ENCODE measurements at regions not wholly inside any gene's neighbourhood (a gene's known extent, or its start where the extent isn't known, plus 50 kb on each side); places are given as distances from the start of the nearest gene placed in this dataset.

DNA sequence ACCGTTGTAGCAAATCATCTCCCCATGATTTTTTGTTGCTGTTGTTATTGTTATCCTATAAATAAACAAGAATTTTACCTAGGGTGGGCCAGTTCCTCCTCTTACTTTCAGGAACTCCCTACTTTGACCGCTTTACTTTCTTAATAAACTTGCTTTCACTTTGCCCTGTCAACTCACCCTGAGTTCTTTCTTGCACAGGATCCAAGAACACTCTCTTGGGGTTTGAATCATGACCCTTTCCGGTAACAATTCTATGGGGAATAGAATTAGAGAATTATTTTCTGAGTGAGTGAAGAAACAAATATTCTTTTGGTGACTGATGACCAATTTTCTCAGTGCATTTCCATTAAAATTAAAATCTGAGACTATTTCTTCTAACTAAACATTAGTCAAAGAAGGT, 584.0 kb upstream of the TENM3 start:
- no peak for TF ChIP-seq ZFX (IDR thresholded peaks at IDR 0.05)
- no peak for TF ChIP-seq CTCF (conservative IDR thresholded peaks at IDR 0.05)
- H3K27ac ChIP-seq: no peak overlapping the region

DNA sequence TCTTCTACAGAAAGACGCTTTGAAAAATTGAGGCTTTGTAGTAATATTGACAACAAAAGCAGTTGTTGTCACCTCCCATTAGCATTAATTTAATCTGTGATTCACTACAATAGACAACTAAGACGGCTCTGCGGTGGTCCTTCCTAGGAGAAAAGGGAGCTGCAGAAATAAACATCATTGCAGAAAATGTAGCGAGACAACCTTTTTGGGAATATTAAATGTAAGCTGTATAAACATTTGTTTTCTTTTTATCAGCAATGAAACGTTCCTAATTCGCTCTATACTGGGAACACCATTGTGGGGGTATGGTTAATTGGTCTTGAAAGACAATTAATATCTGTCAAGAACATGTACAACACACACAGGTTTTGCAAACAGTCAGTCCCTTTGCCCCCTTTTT, 583.3 kb upstream of the TENM3 start:
- no peak overlapping the region for H3K27ac ChIP-seq
- TF ChIP-seq CTCF (conservative IDR thresholded peaks at IDR 0.05) (no peak), ZFX (IDR thresholded peaks at IDR 0.05) (no peak)

DNA sequence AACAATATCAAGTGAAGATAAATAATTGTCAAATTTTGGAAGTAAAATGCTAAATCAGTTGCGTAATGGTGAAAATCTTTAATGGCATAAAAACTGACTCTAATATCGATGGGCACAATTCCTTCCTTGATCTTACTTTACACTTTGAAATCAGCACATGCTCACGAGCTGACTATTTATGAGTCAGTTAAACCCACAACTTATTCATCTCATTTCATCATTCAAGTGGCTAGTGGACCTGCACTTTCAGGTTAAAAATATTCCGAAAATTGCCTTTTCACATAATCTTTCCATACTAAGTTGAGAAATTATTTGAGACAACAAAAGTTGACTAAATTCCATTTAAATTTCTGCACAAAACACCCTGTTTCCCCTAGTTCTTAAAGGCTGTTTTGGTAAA, 582.1 kb upstream of the TENM3 start:
- TF ChIP-seq ZFX (IDR thresholded peaks at IDR 0.05): no peak
- TF ChIP-seq CTCF (conservative IDR thresholded peaks at IDR 0.05): no peak
- H3K27ac ChIP-seq: no peak overlapping the region

GRCh38 chr4:181661923-181662322, 581.3 kb upstream of the TENM3 start:
- H3K27ac ChIP-seq: no peak overlapping the region
- TF ChIP-seq ZFX (IDR thresholded peaks at IDR 0.05): no peak
- no peak for TF ChIP-seq CTCF (conservative IDR thresholded peaks at IDR 0.05)

GRCh38 chr4:181662383-181662782, 580.8 kb upstream of the TENM3 start:
- TF ChIP-seq ZFX (IDR thresholded peaks at IDR 0.05): no peak
- no peak for TF ChIP-seq CTCF (conservative IDR thresholded peaks at IDR 0.05)

GRCh38 chr4:181670506-181670905, 572.7 kb upstream of the TENM3 start:
- no peak overlapping the region for H3K27ac ChIP-seq
- no peak for TF ChIP-seq CTCF (conservative IDR thresholded peaks at IDR 0.05)
- no peak for TF ChIP-seq ZFX (IDR thresholded peaks at IDR 0.05)

More at GRCh38 chr4:181662383-181662782, 580.8 kb upstream of the TENM3 start:
- H3K27ac ChIP-seq: no peak overlapping the region

DNA sequence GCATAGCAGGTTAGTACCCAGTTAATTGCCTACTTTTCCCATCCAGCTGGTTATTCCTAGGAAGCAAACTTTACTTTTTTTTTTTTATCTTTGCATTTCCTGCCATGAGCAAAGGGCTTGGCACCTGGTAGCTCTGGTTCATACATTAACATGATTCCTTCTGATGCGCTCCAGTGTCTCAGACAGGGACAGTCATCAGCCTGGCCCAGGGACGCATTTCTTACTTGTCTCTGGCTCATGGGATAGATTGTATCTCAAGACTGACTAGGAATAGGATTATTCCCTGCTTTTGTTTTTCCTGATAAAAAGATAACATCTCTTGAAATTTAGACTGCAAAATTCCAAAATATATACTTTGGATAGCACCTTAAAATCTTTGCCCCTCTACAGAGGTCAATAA, 571.5 kb upstream of the TENM3 start:
- H3K27ac ChIP-seq: no peak overlapping the region
- TF ChIP-seq CTCF (conservative IDR thresholded peaks at IDR 0.05) (no peak), ZFX (IDR thresholded peaks at IDR 0.05) (no peak)

Measured in C4-2B (cell line).